GM12878 (cell line): ENCODE measurements at regions not wholly inside any gene's neighbourhood (a gene's known extent, or its start where the extent isn't known, plus 50 kb on each side); places are given as distances from the start of the nearest gene placed in this dataset.
A peak's percentile ranks its signal among the peaks of the same experiment; 100 is the strongest.

Source experiments
- ATAC-seq: fragments of 200-7000 bp; cut with Tn5 transposase; 3 replicates; pipeline ENCODE4 v1.9.1; 2020; ENCODE audit warnings: mild to moderate bottlenecking, moderate library complexity
- BruUV-seq: library from RNA; stranded (reverse); fragments of 400-500 nt; replicated peaks from 2 replicates; lab custom pipeline; 2021; lab: Mats Ljungman, UMichigan
- CTCF ChIA-PET: fragments of 300-600 bp; sonication (Branson Sonifier 250); formaldehyde crosslinking; extraction: SDS; loops from one replicate; lab custom pipeline; 2021; ENCODE audit warnings: inconsistent platforms; lab: Yijun Ruan, JAX
- POLR2A ChIA-PET: fragments of 350-600 bp; formaldehyde crosslinking; extraction: SDS; loops from one replicate; lab custom pipeline; 2021; ENCODE audit warnings: inconsistent platforms; lab: Charles Lee
- RAD21 ChIA-PET: fragments of 300-600 bp; sonication (Branson Sonifier 250); formaldehyde crosslinking; loops from one replicate; lab custom pipeline; 2023; ENCODE audit warnings: antibody characterized with exemption; ENCODE audit not compliant: unreplicated experiment; lab: Charles Lee
- SMC1A ChIA-PET: fragments of 300-600 bp; sonication (Branson Sonifier 250); formaldehyde crosslinking; loops from one replicate; lab custom pipeline; 2023; ENCODE audit not compliant: unreplicated experiment, uncharacterized antibody; lab: Charles Lee
- DNase-seq: peaks from one replicate; pipeline ENCODE4 v3.0.0-alpha.2; 2011; ENCODE audit warnings: low read depth, low spot score
- FAIRE-seq: peaks from 3 replicates; lab custom pipeline; 2011; peaks lifted over from hg19 to GRCh38; lab: Jason Lieb, UNC
- H2AFZ ChIP-seq: 2 replicates; pipeline ENCODE4 v1.6.0; 2011; ENCODE audit warnings: low read depth, low read length, control low read depth; ENCODE audit not compliant: control insufficient read depth
- H3K27ac ChIP-seq: 2 replicates; pipeline ENCODE4 v1.5.1; 2011; ENCODE audit warnings: control low read depth; ENCODE audit not compliant: control insufficient read depth, insufficient read depth
- H3K27me3 ChIP-seq, 2 experiments: replicated peaks in 1 of 2; 2 replicates each; pipeline versions ENCODE4 v1.6.0 to v1.6.1; 2011; ENCODE audit warnings: low read length in 1 of 2; ENCODE audit not compliant: control insufficient read depth in 2 of 2, insufficient read depth in 2 of 2
- H3K36me3 ChIP-seq, 2 experiments: 2 replicates each; pipeline ENCODE4 v1.5.1; 2011; ENCODE audit warnings: low read length in 1 of 2; ENCODE audit not compliant: control insufficient read depth in 2 of 2, insufficient read depth in 2 of 2
- H3K4me1 ChIP-seq: 2 replicates; pipeline ENCODE4 v1.6.1; 2011; ENCODE audit warnings: mild to moderate bottlenecking, low read length, moderate library complexity, mixed read lengths; ENCODE audit not compliant: control insufficient read depth, insufficient read depth
- H3K4me2 ChIP-seq: 2 replicates; pipeline ENCODE4 v1.6.0; 2011; ENCODE audit warnings: control low read depth; ENCODE audit not compliant: control insufficient read depth, insufficient read depth
- H3K4me3 ChIP-seq: fragments of 200-600 bp; sonication (generic); 2 replicates; pipeline ENCODE4 v1.5.1; 2016
- H3K79me2 ChIP-seq: 2 replicates; pipeline ENCODE4 v1.6.0; 2011; ENCODE audit warnings: low read length; ENCODE audit not compliant: control insufficient read depth, insufficient read depth
- H3K9ac ChIP-seq: 2 replicates; pipeline ENCODE4 v1.8.0; 2011; ENCODE audit warnings: low read length, control low read depth, mixed read lengths; ENCODE audit not compliant: control insufficient read depth, insufficient read depth
- H3K9me3 ChIP-seq: replicated peaks from 3 replicates; pipeline ENCODE4 v1.5.1; 2011; ENCODE audit warnings: mild to moderate bottlenecking, low read length; ENCODE audit not compliant: control insufficient read depth, insufficient read depth
- H4K20me1 ChIP-seq: 2 replicates; pipeline ENCODE4 v1.6.0; 2011; ENCODE audit not compliant: control insufficient read depth, insufficient read depth
- CTCF ChIP-seq, 3 experiments: IDR thresholded peaks in 2 of 3; conservative IDR thresholded peaks in 1 of 3; 2 replicates each; pipeline ENCODE4 v1.5.1; 2011; ENCODE audit warnings: low read depth in 3 of 3, low read length in 3 of 3, mild to moderate bottlenecking in 3 of 3, control low read depth in 2 of 3, moderate library complexity in 2 of 3, inconsistent platforms in 1 of 3, mixed read lengths in 1 of 3; ENCODE audit not compliant: control insufficient read depth in 2 of 3, insufficient read depth in 1 of 3; ENCODE audit errors: extremely low read depth in 1 of 3
- EGR1 ChIP-seq, 2 experiments: IDR thresholded peaks; 1 replicate in 1 of 2; 2 replicates in 1 of 2; pipeline ENCODE4 v1.6.1; 2011 to 2012; ENCODE audit warnings: low read depth in 2 of 2, low read length in 2 of 2, borderline replicate concordance in 1 of 2, mild to moderate bottlenecking in 1 of 2, moderate library complexity in 1 of 2
- IRF5 ChIP-seq: fragments of 450-650 bp; IDR thresholded peaks from 2 replicates; pipeline ENCODE4 v1.6.1; 2017; ENCODE audit warnings: borderline replicate concordance
- MTA3 ChIP-seq: IDR thresholded peaks from 2 replicates; pipeline ENCODE4 v1.6.1; 2012; ENCODE audit warnings: low read length, inconsistent platforms, borderline replicate concordance
- RAD21 ChIP-seq: IDR thresholded peaks from 2 replicates; pipeline ENCODE4 v1.6.1; 2011; ENCODE audit warnings: mild to moderate bottlenecking, low read depth, low read length, moderate library complexity; ENCODE audit not compliant: insufficient read depth
- SMC3 ChIP-seq: IDR thresholded peaks from 2 replicates; pipeline ENCODE4 v1.6.1; 2011; ENCODE audit warnings: low read length, improper control_type of control experiment, borderline replicate concordance
- ZBED1 ChIP-seq: IDR thresholded peaks from 2 replicates; pipeline ENCODE4 v1.6.1; 2016; ENCODE audit warnings: borderline replicate concordance
- ZBTB4 ChIP-seq: fragments of 450-650 bp; formaldehyde crosslinking; IDR thresholded peaks from 2 replicates; pipeline ENCODE4 v1.4.0; 2022; ENCODE audit warnings: mild to moderate bottlenecking, moderate library complexity
- WGBS: methylation state at CpG from one replicate; pipeline ENCODE4 v1.1.6; 2016; ENCODE audit warnings: low lambda C conversion rate; ENCODE audit not compliant: insufficient replicate concordance, insufficient coverage; ENCODE audit errors: missing lambda C conversion rate; 5-methylcytosine and 5-hydroxymethylcytosine counted together
- in situ Hi-C: fragments of 300-500 bp; cut with MboI; formaldehyde crosslinking; loops from 9 replicates; pipeline ENCODE4 v1.14.3; 2018; ENCODE audit warnings: mixed read lengths
- intact Hi-C: fragments of 100-400 bp; cut with micrococcal nuclease; formaldehyde crosslinking; loops from one replicate; pipeline ENCODE4 v1.14.2; 2022; ENCODE audit not compliant: unreplicated experiment

- TF ChIP-seq MTA3 (no peak), ZBED1 (no peak), IRF5 (no peak), SMC3 (no peak)
Observed at GRCh38 chr16:80085606-80086005, 455.2 kb upstream of the DYNLRB2 start (continued).

- POLR2A ChIA-PET: interaction anchor here (0.7 kb wide), 1 partner anchor 1361 kb away, joined by 3 read pairs; no protein-coding TSS in a partner anchor
- Histone ChIP-seq H2AFZ (no peak overlapping the region), H4K20me1 (no peaks in the 10 kb centered on the region), H3K27me3 (no peaks in the 10 kb centered on the region), H3K9me3 (no peaks in the 10 kb centered on the region), H3K4me3 (no peak overlapping the region), H3K9ac (no peak overlapping the region), H3K36me3 (no peaks in the 10 kb centered on the region), H3K79me2 (no peaks in the 10 kb centered on the region), H3K4me2 (no peak overlapping the region), H3K4me1 (no peaks in the 10 kb centered on the region), H3K27ac (no peak overlapping the region)
- in situ Hi-C loops (no loop called here), intact Hi-C loops (no loop called here)
- CTCF ChIA-PET: interaction anchor here (1.0 kb wide), 1 partner anchor 20 kb away, joined by 3 read pairs; no protein-coding TSS in a partner anchor
- RAD21 ChIA-PET: no interaction called here
- WGBS: 17% methylated on average over 5 of the region's 5 CpGs
- BruUV-seq: no TSS peak
- TF ChIP-seq SMC3: peak; percentile 29; the same call in 1 of the 2 replicates
- TF ChIP-seq RAD21: peak; percentile 84
- no peak for TF ChIP-seq ZBTB4
- peak in 2 of 3 experiments; percentile 29 to 42; a peak in 5 of 6 replicates for TF ChIP-seq CTCF (IDR thresholded peaks at IDR 0.05 in 2 of 3, conservative IDR thresholded peaks at IDR 0.05 in 1 of 3; ENCODE audit: control insufficient read depth in 2 of 3, extremely low read depth in 1 of 3, insufficient read depth in 1 of 3, low read depth in 3 of 3, low read length in 3 of 3)
- TF ChIP-seq EGR1 (IDR thresholded peaks at IDR 0.05; ENCODE audit: borderline replicate concordance in 1 of 2, low read depth in 2 of 2, low read length in 2 of 2): no peak
- FAIRE-seq (no peak), ATAC-seq (no peak), DNase-seq (no peak)
- SMC1A ChIA-PET: interaction anchor here (0.5 kb wide), 1 partner anchor 177 kb away, joined by 3 read pairs; no protein-coding TSS in a partner anchor
Observed at GRCh38 chr16:80084614-80085013, 456.2 kb upstream of the DYNLRB2 start.
